SIG-M5 (cell line): ENCODE measurements at regions not wholly inside any gene's neighbourhood (a gene's known extent, or its start where the extent isn't known, plus 50 kb on each side); places are given as distances from the start of the nearest gene placed in this dataset.
"Not testable (repeated sequence)": the region's sequence is repeated elsewhere in the genome, so short reads cannot be mapped to it uniquely, and the experiment has no call there.

Experiments used
- DNase-seq: peaks from one replicate; lab custom pipeline; 2025; lab: John Stamatoyannopoulos, UW

GRCh38 chr1:173300061-173301044, 93.2 kb upstream of the TNFSF4 start:
- DNase-seq = no peak

GRCh38 chr1:173301507-173301906, 94.4 kb upstream of the TNFSF4 start:
- DNase-seq = no peak

GRCh38 chr1:173302366-173302765, 95.2 kb upstream of the TNFSF4 start:
- no peak for DNase-seq

GRCh38 chr1:173302890-173303829, 96.0 kb upstream of the TNFSF4 start:
- DNase-seq = no peak

GRCh38 chr1:173303984-173304383, 96.9 kb upstream of the TNFSF4 start:
- no peak for DNase-seq

- DNase-seq = no peak
These were observed 97.5 kb upstream of the TNFSF4 start for GRCh38 chr1:173304529-173305227.

- no peak for DNase-seq
These were observed 100.7 kb upstream of the TNFSF4 start for GRCh38 chr1:173307845-173308244.

GRCh38 chr1:173314656-173315055, 107.5 kb upstream of the TNFSF4 start:
- no peak for DNase-seq

GRCh38 chr1:173315296-173315695, 108.2 kb upstream of the TNFSF4 start:
- DNase-seq = no peak

GRCh38 chr1:173318788-173319187, 111.7 kb upstream of the TNFSF4 start:
- no peak for DNase-seq

- not testable (repeated sequence) for DNase-seq
These were observed 117.2 kb upstream of the TNFSF4 start for GRCh38 chr1:173324352-173324751.

GRCh38 chr1:173327987-173328386, 120.9 kb upstream of the TNFSF4 start:
- not testable (repeated sequence) for DNase-seq

GRCh38 chr1:173328961-173329360, 121.8 kb upstream of the TNFSF4 start:
- DNase-seq = no peak

- no peak for DNase-seq
These were observed 122.6 kb upstream of the TNFSF4 start for GRCh38 chr1:173329726-173330125.

- DNase-seq = no peak
These were observed 123.2 kb upstream of the TNFSF4 start for GRCh38 chr1:173330149-173330951.

GRCh38 chr1:173330952-173331548, 123.9 kb upstream of the TNFSF4 start:
- not testable (repeated sequence) for DNase-seq

- DNase-seq = no peak
These were observed 124.9 kb upstream of the TNFSF4 start for GRCh38 chr1:173332026-173332425.

GRCh38 chr1:173333581-173333980, 126.5 kb upstream of the TNFSF4 start:
- DNase-seq = no peak

- no peak for DNase-seq
These were observed 130.0 kb upstream of the TNFSF4 start for GRCh38 chr1:173337126-173337525.

- no peak for DNase-seq
These were observed 134.2 kb upstream of the TNFSF4 start for GRCh38 chr1:173341307-173341706.

GRCh38 chr1:173341971-173342370, 134.8 kb upstream of the TNFSF4 start:
- DNase-seq = no peak
